ENCODE measurements at regions not wholly inside any gene's neighbourhood (a gene's known extent, or its start where the extent isn't known, plus 50 kb on each side); places are given as distances from the start of the nearest gene placed in this dataset.

- H3K23me2 ChIP-seq (ENCODE audit: low read depth, low read length) = no peaks in the 10 kb centered on the region
- no peak overlapping the region for H3K14ac ChIP-seq (ENCODE audit: insufficient read length)
- no peak overlapping the region for H2AFZ ChIP-seq (ENCODE audit: low read length)
- 0 out of 7 replicates have a peak, but pooled peaks cover 0 to 2% (median 0%) of the 10 kb centered on the region in 4 experiments for H3K4me1 ChIP-seq (replicated peaks in 1 of 4; ENCODE audit: control insufficient read depth in 3 of 4, insufficient read depth in 4 of 4, low read length in 3 of 4)
- FAIRE-seq (no peak), DNase-seq (ENCODE audit: low read depth in 1 of 2, low spot score in 2 of 2) (no peak)
- ChIA-PET CTCF (ENCODE audit: partially characterized antibody) (interaction anchor here (0.6 to 2.1 kb wide), 22 partner anchors 14 to 1205 kb away, joined by 3 to 8 read pairs (median 3); no protein-coding TSS in a partner anchor), POLR2A (ENCODE audit: partially characterized antibody) (interaction anchor here (1.0 to 1.2 kb wide), 3 partner anchors 193 to 203 kb away, joined by 4 to 6 read pairs (median 4); no protein-coding TSS in a partner anchor)
- H3K4me2 ChIP-seq (ENCODE audit: insufficient read depth in 1 of 2, low read depth in 2 of 2, low read length in 2 of 2) = no peak overlapping the region
- no peak overlapping the region for H2AK5ac ChIP-seq (ENCODE audit: low read depth, low read length)
- H2BK120ac ChIP-seq (replicated peaks; ENCODE audit: low read depth, low read length) = no peak overlapping the region
- H3K4ac ChIP-seq (replicated peaks; ENCODE audit: insufficient read length, low read depth, low read length) = no peak overlapping the region
- no peak overlapping the region for H2BK5ac ChIP-seq (ENCODE audit: low read depth, low read length)
- 83% methylated on average over 10 of the region's 14 CpGs; no CpG with 5 or more reads in 1 of the 2 experiments for WGBS, 2 experiments (ENCODE audit: extremely low coverage in 1 of 2, insufficient coverage in 1 of 2, insufficient read length in 1 of 2, insufficient replicate concordance in 2 of 2, low coverage in 1 of 2, low lambda C conversion rate in 2 of 2, missing lambda C conversion rate in 1 of 2)
- H4K5ac ChIP-seq (ENCODE audit: insufficient read length, low read depth, low read length) = no peak overlapping the region
- no peak overlapping the region for H3K23ac ChIP-seq (ENCODE audit: insufficient read length)
- no peak overlapping the region for H3K18ac ChIP-seq (ENCODE audit: extremely low read depth, low read length)
- TF ChIP-seq GABPA (IDR thresholded peaks at IDR 0.05; ENCODE audit: borderline replicate concordance, insufficient read depth, low read length) = no peak
- TF ChIP-seq MAX (IDR thresholded peaks at IDR 0.05) = no peak
- TF ChIP-seq PHF8 (conservative IDR thresholded peaks at IDR 0.05; ENCODE audit: low read depth, low read length) = no peak
- TF ChIP-seq RAD21 (IDR thresholded peaks at IDR 0.05 in 1 of 2, conservative IDR thresholded peaks at IDR 0.05 in 1 of 2; ENCODE audit: low read depth in 2 of 2, low read length in 2 of 2) = no peak
- TF ChIP-seq HDAC6 (IDR thresholded peaks at IDR 0.05; ENCODE audit: low read depth, low read length) = no peak
- no peak for TF ChIP-seq USF2 (IDR thresholded peaks at IDR 0.05; ENCODE audit: low read length)
- no peak for TF ChIP-seq JUN (IDR thresholded peaks at IDR 0.05; ENCODE audit: low read depth, low read length)
- no peak for TF ChIP-seq SP1 (IDR thresholded peaks at IDR 0.05; ENCODE audit: low read depth, low read length)
- no peak for TF ChIP-seq RFX5 (IDR thresholded peaks at IDR 0.05; ENCODE audit: borderline replicate concordance, low read depth, low read length)
- TF ChIP-seq POLR2AphosphoS5 (IDR thresholded peaks at IDR 0.05; ENCODE audit: low read depth, low read length) = no peak
- no peak for TF ChIP-seq SAP30 (IDR thresholded peaks at IDR 0.05; ENCODE audit: insufficient read depth, insufficient replicate concordance, low read length)
- no peak overlapping the region for H4K8ac ChIP-seq (ENCODE audit: extremely low read depth, insufficient read depth, low read length)
- H2BK20ac ChIP-seq (ENCODE audit: low read length) = no peak overlapping the region
- no peak overlapping the region for H4K91ac ChIP-seq (replicated peaks; ENCODE audit: insufficient read length, low read length)
- H3K56ac ChIP-seq (replicated peaks; ENCODE audit: insufficient read length, low read depth, low read length) = no peak overlapping the region
- no peaks in the 10 kb centered on the region for H3K36me3 ChIP-seq (ENCODE audit: control insufficient read depth in 2 of 4, insufficient read depth in 4 of 4, low read length in 3 of 4)
- H3K4me3 ChIP-seq (ENCODE audit: extremely low read depth in 1 of 4, insufficient read depth in 2 of 4, low read depth in 3 of 4, low read length in 4 of 4) = no peak overlapping the region
- H2BK15ac ChIP-seq (ENCODE audit: low read length) = no peak overlapping the region
- H3K79me1 ChIP-seq (ENCODE audit: low read depth, low read length) = no peaks in the 10 kb centered on the region
- no peaks in the 10 kb centered on the region for H3K9me3 ChIP-seq (ENCODE audit: insufficient read depth in 2 of 2, low read depth in 1 of 2, low read length in 1 of 2)
- no peak overlapping the region for H3K9ac ChIP-seq (replicated peaks in 1 of 4; ENCODE audit: extremely low read depth in 1 of 4, low read depth in 3 of 4, low read length in 3 of 4)
- H3K79me2 ChIP-seq (ENCODE audit: control insufficient read depth in 1 of 2, insufficient read depth in 2 of 2, low read length in 2 of 2) = no peaks in the 10 kb centered on the region
- H3K27ac ChIP-seq (ENCODE audit: low read depth, low read length) = no peak overlapping the region
- H2BK12ac ChIP-seq (ENCODE audit: low read depth, low read length) = no peak overlapping the region
- no peaks in the 10 kb centered on the region for H3K27me3 ChIP-seq (replicated peaks in 1 of 4; ENCODE audit: control insufficient read depth in 3 of 4, extremely low read depth in 1 of 4, insufficient read depth in 3 of 4, low read length in 3 of 4)
- H4K20me1 ChIP-seq (replicated peaks in 1 of 2; ENCODE audit: control insufficient read depth in 1 of 2, insufficient read depth in 2 of 2, low read length in 2 of 2) = no peaks in the 10 kb centered on the region
Observed at GRCh38 chr20:40470445-40471260, 218.4 kb downstream of the MAFB start.
